ENCODE measurements at regions not wholly inside any gene's neighbourhood (a gene's known extent, or its start where the extent isn't known, plus 50 kb on each side); places are given as distances from the start of the nearest gene placed in this dataset.
A peak's percentile ranks its signal among the peaks of the same experiment; 100 is the strongest.

DNA sequence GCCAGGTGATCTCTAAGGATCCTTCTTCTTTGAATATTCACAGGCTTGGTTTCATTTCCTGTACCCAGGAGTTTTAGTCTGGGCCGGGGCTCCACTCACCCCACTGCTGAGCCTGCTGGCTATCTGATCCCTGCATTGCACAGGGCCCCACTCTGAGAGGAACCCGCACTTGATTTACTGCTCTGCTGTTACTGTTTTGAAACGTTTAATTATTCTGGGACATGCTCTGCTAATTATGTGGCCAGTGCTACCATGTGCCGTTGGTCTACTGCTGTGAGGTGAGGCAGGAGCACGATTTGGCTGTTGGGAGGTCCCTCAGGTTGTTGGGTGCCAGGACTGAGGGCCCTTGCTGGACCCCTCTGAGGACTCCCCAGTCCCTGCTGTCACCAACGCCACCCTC is 108.7 kb upstream of the SIRPA start:
- DNase-seq: no peak

DNA sequence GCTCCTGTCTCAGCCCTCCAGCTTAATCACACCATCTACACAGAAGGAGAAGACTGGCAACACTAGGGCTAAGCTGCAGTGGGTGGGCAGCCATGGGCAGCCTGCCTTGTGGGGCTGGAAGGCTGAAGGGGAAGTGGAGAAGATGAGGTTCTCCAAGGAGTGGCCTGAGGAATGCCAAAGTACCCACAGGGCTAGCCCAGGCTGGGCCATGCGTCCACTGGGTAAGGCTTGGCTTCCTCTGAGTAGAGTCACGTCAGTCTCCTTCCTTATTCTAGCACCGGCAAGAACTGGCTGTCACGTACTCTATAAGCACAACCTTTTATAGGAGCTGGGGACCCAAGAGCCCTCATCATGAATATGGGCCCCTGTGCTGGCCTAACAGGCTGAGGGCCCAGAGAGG is 110.6 kb upstream of the SIRPA start:
- no peak for DNase-seq

DNA sequence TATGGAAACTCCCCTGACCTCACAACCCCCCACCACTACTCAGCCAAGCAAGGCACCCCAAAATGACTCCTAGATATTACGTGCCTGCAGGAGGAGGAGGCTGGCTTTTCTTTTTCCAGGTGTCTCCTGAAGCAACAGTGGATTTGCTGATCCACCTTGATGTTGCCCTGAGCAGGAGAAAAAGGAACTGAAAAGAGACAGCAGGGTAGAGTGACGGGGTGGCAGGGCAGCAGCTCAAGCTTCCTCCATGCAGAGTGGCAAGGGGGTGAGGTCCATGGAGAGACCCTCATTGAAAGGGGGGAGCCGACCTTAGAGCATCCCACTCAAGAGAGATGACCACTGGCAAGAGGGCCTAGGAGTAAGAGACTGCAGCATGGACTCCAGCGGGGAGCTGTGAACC is 112.0 kb upstream of the SIRPA start:
- DNase-seq: no peak

DNA sequence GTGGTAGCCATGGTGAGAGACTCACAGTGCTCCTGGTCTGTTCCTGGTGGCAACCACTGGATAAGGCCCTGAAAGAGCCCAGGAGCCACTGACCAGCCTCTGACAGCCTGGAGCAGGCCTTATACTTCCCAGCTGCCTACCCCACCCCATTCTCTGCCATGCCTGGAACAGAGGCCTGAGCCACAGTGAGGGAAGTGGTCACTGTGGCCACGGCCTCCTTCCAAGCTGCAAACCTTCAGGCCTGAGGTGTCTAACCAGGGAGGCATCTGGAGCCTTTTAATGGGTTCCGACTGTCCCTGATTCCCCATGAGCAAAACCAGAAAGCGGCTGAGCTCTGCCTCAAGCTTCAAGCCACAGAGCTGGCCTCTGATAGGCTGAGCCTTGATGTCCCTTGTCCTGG is 113.0 kb upstream of the SIRPA start:
- DNase-seq: no peak

DNA sequence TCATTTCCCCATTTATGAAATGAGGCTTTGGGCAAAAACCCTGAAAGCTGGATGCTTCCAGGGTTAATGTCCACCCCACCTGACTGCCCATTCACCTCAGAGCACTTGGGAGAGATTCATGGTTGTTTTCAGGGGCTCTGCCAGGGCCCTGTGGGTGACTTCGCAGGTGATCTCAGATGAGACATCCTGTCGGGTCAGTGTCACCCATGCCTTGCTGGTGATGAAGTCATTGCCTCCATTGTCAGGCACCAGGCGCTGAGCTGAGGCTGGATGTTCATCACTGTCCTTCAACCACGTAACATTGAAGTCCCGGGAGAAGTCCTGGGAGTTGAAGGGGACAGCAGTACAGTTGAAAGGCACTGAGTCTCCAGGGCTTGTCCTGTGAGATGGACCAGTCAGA is 115.6 kb upstream of the SIRPA start:
- DNase-seq: no peak

DNA sequence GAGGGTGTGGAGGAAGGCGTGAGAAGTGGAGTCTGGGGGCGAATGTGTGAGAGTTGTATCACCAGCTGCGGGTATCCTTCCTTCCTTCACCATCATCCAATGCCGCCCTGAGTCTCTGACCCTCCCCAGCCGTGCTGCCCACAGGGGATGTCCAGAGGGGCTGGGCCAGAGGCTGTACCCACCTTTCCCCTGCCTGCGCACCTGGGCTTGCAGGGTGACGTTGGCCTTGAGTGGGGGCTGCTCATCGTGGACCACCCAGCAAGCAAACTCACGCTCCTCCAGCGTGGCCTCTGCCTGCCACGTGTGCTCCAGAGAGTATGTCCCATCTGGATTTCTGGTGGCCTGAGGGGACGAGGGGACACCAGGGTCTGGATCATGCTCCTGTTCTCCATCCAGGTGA is 116.9 kb upstream of the SIRPA start:
- DNase-seq: no peak

DNA sequence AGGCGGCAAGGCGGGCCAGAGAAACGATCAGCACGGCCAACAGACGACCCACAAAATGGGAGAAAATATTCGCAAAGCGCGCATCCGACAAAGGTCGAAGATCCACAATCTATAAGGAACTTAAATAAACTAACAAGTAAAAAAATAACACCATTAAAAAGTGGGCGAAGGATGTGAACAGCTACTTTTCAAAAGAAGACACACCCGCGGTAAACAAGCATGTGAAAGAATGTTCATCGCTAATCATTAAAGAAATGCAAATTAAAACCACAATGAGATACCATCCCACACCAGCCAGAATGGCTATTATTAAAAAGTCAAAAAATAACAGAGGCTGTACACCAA is 117.8 kb upstream of the SIRPA start:
- no peak for DNase-seq

DNA sequence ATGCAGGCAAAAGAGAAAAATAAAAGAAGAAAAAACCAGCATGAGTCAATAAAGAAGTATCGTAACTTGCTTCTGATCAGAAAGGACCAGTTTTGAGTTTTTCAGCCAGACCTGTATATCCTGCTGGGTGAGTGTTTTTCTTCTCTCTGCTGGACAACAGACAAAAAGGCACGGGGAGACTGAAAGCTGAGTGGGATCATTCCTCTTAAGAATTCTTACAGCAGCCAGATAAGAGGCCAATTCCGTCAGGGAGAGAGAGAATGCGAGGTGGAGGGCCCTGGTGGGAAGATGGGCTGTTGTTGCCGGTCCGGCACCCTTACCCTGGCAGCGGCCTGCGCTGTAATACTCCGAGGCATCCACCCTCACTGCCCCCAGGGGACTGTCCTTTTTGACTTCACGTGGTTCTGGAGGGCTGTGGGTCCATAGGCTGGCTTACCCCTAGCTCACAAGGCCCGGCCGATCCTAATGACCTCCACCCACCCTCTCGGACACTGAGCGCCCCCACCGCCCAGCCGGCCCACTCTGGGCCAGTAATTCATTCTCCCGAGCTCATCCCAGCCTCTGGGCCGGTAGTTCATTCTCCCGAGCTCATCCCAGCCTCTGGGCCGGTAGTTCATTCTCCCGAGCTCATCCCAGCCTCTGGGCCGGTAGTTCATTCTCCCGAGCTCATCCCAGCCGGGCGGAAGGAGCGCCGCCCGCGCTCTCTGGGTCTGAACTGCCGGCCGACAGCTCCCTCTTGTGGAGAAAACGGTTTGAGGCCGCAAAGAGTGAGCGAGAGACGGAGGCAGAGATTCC is 118.3 kb upstream of the SIRPA start:
- peak; percentile 93 for DNase-seq

DNA sequence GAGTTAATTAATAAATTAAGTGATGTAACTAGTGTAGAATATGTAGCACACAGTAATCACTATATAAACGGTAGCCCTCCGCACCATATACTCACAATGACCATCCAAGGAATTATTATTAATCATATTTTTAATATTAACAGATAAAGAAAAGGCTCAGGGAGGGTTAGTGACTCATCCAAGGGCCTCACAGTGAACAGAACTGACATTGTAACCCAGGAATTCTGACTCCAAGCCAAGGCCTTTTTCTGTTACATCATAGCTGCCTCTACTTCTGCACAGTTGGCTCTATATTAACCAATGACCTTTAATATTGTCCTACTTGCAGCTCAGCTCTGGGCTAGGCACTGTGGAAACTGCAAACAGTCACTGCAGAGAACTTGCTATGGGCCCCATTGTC is 117.5 kb upstream of the SIRPG start:
- DNase-seq: no peak

DNA sequence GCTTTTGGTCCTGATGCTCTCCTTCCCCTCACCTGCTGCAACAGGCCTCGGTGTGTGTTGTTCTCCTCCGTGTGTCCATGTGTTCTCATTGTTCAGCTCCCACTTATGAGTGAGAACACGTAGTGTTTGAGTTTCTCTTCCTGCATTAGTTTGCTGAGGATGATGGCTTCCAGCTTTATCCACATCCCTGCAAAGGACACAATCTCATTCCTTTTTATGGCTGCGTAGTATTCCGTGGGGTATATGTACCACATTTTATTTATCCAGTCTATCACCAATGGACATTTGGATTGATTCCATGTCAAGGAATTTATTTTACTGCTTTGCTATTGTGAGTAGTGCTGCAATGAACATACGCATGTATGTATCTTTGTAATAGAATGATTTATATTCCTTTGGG is 116.9 kb upstream of the SIRPG start:
- DNase-seq: no peak

DNA sequence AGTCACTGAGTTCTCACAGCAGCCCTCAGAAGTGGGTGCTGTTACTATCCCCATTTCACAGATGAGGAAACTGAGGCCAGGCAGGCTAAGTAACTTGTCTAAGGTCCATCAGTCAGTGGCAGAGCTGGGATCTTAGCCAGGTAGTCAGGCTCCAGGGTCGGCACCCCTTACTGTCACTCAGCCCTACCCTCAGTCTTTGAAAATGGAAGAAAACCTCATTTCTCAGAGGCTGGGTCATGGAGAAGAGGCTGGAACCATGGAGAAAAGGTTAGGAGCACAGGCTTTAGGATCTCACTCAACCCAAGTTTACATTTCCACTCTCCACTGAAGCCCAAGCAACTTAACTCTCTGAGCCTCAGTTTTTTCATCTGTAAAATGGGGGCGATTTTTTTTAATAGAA is 116.2 kb upstream of the SIRPG start:
- no peak for DNase-seq

DNA sequence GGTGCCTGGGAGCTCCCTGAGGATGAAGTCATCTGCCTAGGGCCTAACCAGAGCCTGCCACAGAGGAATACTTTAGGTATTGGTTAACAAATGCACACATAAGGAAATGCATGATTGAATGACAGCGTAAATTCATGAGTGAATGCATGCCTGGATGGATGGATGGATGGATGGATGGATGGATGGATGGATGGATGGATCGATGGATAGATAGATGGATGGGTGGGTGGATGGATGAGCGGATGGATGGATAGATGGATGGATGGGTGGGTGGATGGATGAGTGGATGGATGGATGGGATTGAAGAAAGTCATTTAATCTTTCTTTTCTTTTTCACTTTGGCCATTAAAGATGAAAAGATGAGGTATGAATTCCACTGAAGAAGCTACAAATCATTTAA is 111.9 kb upstream of the SIRPG start:
- no peak for DNase-seq

DNA sequence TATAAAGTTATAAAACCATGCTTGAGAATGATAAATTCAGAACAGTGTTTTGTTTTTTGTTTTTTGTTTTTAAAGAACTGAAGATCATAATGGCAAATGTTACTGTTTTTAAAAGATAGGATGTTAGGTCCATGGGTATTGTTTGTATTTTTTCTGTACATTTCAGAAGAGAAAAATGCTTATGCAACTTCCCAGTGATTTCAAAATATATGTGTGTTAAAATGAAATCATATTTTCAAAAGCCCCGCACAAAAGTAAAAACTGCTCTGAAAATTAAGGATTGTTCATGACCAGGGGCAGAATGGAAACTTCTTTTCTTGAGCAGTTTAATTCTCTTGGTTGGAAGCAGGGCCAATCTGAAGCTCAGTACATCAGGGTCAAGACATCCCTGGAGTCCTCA is 109.2 kb upstream of the SIRPG start:
- DNase-seq: no peak

DNA sequence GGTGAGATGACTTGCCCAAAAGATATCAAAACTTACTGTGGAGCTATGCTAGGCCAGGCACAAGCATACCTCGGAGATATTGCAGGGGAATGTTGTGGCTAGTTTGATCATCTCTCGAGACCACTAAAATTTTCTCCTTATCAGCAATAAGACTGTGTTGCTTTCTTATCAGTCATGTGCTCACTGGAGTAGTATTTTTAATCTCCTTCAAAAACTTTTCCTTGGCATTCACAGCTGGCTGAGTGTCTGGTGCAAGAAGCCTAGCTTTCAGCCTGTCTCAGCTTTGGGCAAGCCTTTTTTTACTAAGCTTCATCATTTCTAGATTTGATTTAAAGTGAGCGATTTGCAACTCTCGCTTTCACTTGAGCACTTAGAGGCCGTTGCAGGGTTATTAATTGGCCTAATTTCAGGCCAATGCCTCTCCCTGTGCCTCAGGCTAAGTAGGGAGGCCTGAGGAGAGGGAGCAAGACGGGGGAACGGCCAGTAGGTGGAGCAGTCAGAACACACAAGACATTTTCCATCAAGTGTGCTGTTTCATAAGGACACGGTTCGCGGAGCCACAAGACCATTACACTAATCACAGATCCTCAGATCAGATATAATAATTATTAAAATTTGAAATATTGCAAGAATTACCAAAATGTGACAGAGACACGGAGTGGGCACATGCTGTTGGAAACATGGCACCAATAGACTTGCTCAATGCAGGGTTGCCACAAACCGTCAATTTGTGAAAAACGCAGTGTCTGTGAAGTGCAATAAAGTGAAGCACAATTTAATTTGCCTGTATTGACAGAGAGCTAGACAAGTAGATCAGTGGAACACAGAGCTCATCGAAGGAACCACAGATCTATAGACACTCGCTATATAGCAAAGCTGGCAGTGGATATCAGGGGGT is 106.8 kb upstream of the SIRPG start:
- DNase-seq: peak; percentile 79

DNA sequence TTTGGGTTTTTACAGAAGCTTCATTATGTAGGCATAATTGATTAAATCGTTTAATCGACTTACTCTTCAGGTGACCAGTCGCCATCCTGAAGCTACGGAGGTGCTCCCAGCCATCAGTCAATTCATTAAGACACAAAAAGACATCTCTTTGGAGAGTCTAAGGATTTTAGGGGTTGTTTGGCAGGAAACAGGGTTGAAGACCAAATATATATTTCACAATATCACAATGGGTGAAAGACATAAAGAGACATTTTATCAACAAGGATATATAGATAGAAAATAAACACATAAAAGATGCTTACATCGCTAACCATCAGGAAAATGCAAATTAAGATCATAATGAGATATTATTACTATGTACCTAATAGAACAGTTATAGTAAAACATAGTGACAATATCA is 104.0 kb upstream of the SIRPG start:
- DNase-seq: no peak

DNA sequence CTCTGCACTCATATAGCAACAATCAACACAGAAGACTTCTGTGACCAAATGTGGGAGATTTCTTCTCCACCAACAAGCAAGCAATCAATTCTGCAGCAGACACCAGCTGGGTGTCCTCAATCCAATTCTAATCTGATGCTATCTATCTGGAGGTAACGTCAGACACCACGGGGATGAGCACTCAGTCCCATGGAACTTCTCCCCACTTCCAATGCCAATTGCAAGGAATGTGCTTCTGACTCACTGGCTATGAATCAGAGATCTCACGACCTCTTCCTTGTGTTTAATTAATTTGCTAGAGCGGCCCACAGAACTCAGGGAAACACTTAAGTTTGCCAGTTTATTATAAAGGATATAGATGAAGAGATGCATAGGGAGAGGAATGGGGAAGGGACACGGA is 103.5 kb upstream of the SIRPG start:
- DNase-seq: no peak

DNA sequence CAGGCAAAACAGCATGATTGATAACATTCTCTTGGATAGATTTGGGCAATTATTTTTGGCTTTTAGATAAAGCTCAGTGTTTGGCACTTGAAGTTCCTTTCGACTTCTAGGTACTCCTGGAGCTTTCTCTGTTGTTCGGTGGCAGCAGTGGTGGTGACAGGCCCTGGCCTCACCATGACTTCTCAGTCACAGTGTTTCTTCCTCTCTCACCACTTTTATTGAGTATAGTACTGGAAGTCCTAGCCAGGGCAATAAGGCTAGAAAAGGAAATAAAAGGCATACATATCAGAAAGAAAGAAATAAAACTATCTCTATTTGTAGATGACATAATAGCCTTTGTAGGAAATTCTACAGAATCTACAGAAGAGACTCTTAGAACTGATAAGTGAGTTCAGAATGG is 101.2 kb upstream of the SIRPG start:
- DNase-seq: no peak

DNA sequence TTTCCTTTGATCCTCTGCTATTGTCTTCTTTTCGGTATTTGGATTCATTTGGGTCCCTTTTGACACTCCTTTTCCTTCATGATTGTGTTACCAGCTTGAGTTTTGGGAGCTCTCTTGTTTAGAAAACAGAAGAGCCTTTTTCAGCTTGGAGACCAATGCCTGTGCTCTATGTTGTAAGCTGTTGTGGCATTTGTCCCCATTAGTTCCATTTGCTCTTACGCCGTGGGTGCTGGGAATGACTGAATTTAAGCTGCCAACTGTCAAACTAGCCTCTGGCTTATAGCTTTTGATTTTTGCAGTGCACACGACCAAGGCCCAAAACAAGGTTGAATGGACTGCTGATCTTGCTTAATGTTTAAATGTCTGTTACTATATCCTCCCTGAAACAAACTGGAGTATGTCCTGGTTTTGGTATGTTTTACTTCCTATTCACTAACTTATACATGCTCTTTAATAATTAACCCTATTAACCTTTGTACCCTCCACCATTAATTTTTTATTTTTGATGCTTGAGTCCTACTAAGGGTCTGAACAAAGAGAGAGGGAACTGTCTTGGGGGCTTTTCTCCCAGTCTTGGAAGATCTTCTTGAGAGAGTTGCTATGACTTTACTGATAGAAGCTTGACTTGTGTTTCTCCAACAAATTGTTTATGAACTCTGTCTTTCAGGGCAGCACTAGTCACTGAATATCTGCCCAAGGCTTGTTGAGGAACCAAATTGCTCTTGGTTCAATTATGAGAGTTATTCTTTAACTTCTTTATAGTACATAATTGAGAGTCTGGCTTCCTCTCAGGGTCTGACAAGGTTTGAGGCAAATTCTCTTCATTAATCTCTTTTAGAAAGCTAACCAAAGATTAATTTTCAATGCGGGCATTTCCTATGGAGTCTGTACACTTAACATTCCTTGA is 100.3 kb upstream of the SIRPG start:
- DNase-seq: no peak

DNA sequence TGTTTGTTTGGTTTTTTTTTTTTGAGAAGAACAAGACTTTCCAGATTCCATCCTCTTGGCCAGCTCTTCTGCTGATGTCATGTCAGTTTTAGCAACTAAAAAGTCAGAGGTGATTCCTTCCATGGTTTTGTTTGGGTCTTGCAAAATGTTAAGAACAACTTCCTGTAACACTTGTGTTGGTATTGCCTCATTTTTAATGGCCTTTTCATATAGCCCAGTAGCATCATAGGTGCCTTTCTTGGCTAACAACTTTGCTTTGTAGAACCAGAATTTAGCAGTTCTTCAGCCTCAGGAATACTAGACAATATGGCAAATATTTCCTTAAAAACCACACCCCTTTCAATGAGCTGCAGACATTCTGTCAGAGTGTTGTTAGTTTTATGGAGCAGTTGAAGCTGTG is 99.5 kb upstream of the SIRPG start:
- no peak for DNase-seq

DNA sequence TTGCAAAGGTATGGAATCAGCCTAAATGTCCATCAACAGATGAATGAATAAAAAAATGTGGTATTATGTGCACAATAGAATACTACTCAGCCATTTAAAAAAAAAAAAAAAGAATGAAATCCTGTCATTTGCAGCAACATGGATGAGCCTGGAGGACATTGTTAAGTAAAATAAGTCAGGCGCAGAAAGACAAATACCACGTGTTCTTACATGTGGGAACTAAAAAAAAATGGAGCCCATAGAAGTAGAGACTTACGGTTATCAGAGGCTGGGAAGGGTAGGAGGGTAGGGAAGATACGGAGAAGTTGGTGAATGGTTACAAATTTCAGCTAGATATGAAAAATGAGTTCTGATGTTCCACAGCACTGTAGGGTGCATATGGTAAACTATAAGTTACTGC is 97.2 kb upstream of the SIRPG start:
- DNase-seq: no peak

DNA sequence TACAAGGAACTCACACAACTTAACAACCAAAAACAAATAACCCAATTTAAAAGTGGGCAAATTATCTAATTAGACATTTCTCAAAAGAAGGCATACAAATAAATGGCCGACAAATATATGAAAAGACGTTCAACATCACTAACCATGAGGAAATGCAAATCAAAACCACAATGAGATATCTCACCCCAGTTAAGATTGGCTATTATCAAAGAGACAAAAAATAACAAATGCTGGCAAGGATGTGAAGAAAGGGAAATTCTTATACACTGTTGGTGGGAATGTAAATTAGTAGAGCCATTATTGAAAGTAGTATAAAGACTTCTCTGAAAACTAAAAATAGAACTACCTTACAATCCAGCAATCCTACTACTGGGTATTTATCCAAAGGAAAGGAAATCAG is 96.7 kb upstream of the SIRPG start:
- DNase-seq: no peak

DNA sequence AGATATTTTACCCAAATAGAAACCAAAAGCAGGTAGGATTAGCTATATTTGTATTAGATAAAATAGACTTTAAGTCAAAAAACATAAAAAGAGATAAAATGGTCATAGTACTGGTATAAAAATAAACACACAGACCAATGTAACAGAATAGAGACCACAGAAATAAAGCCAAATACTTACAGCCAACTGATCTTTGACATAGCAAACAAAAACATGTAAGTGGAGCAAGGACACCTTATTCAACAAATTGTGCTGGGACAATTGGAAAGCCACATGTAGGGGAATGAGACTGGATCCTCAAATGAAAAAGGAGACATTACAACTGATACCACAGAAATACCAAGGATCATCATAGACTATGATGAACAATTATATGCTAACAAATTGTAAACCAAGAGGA is 94.5 kb upstream of the SIRPG start:
- no peak for DNase-seq

DNA sequence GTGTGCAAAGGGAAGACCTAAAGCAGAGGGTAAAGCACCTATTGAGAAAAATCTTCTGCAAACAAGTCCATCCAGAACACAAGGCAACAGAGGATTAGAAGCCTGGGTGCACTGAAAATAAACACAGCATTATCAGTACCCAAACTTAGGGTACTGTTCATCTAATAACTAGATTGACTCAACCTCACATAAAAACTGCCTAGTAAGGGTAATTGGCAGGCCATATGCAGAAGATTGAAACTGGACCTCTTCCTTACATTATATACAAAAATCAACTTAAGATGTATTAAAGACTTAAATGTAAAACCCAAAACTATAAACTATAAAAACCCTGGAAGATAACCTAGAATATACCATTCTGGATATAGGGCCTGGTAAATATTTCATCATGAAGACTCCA is 91.2 kb upstream of the SIRPG start:
- no peak for DNase-seq

Measured in femur (tissue), 1 donor.